HEK293 (cell line): ENCODE measurements at regions not wholly inside any gene's neighbourhood (a gene's known extent, or its start where the extent isn't known, plus 50 kb on each side); places are given as distances from the start of the nearest gene placed in this dataset.

Experiments used
- BCL11A ChIP-seq: fragments of 450-650 bp; formaldehyde crosslinking; IDR thresholded peaks from 2 replicates; pipeline ENCODE4 v1.5.1; 2016; ENCODE audit warnings: low read depth, missing biosample characterization, missing genetic modification characterization
- CTCF ChIP-seq: fragments of 450-650 bp; formaldehyde crosslinking; IDR thresholded peaks from 2 replicates; pipeline ENCODE4 v1.5.1; 2016; ENCODE audit warnings: missing biosample characterization, missing genetic modification characterization
- ZNF16 ChIP-seq: fragments of 450-650 bp; formaldehyde crosslinking; IDR thresholded peaks from 2 replicates; pipeline ENCODE4 v1.5.1; 2016; ENCODE audit warnings: low read depth, missing biosample characterization, missing genetic modification characterization
- ZNF423 ChIP-seq: fragments of 450-650 bp; formaldehyde crosslinking; IDR thresholded peaks from 2 replicates; pipeline ENCODE4 v1.5.1; 2016; ENCODE audit warnings: missing biosample characterization, missing genetic modification characterization

GRCh38 chr7:46297515-46297914 is 376.4 kb upstream of the IGFBP3 start:
- TF ChIP-seq BCL11A (no peak), ZNF423 (no peak), CTCF (tag by site-specific recombination) (no peak), ZNF16 (no peak)
